ENCODE measurements at regions not wholly inside any gene's neighbourhood (a gene's known extent, or its start where the extent isn't known, plus 50 kb on each side); places are given as distances from the start of the nearest gene placed in this dataset.

- ATAC-seq (ENCODE audit: low read depth) = no peak
- H3K4me3 Mint-ChIP-seq = no peak overlapping the region
- H3K27ac Mint-ChIP-seq = no peak overlapping the region
- no peaks in the 10 kb centered on the region for H3K4me1 Mint-ChIP-seq
- intact Hi-C loops (cut with micrococcal nuclease) = loop anchor here (1.0 kb wide), 1 partner anchor 400 kb away; no protein-coding TSS in a partner anchor
- no peak for DNase-seq
- H3K27me3 Mint-ChIP-seq = no peaks in the 10 kb centered on the region
- H3K9me3 Mint-ChIP-seq = no peaks in the 10 kb centered on the region
- H3K36me3 Mint-ChIP-seq (ENCODE audit: low read depth) = no peaks in the 10 kb centered on the region
- ChIA-PET CTCF (interaction anchor here (1.1 to 1.9 kb wide), 3 partner anchors 11 to 399 kb away, joined by 3 to 7 read pairs (median 4); no protein-coding TSS in a partner anchor), POLR2A (no interaction called here)
- TF ChIP-seq, protein P1, sequence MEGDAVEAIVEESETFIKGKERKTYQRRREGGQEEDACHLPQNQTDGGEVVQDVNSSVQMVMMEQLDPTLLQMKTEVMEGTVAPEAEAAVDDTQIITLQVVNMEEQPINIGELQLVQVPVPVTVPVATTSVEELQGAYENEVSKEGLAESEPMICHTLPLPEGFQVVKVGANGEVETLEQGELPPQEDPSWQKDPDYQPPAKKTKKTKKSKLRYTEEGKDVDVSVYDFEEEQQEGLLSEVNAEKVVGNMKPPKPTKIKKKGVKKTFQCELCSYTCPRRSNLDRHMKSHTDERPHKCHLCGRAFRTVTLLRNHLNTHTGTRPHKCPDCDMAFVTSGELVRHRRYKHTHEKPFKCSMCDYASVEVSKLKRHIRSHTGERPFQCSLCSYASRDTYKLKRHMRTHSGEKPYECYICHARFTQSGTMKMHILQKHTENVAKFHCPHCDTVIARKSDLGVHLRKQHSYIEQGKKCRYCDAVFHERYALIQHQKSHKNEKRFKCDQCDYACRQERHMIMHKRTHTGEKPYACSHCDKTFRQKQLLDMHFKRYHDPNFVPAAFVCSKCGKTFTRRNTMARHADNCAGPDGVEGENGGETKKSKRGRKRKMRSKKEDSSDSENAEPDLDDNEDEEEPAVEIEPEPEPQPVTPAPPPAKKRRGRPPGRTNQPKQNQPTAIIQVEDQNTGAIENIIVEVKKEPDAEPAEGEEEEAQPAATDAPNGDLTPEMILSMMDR (IDR thresholded peaks at IDR 0.05) = no peak
Measured at GRCh38 chr9:17063535-17064135, 71.2 kb upstream of the CNTLN start.

DNA sequence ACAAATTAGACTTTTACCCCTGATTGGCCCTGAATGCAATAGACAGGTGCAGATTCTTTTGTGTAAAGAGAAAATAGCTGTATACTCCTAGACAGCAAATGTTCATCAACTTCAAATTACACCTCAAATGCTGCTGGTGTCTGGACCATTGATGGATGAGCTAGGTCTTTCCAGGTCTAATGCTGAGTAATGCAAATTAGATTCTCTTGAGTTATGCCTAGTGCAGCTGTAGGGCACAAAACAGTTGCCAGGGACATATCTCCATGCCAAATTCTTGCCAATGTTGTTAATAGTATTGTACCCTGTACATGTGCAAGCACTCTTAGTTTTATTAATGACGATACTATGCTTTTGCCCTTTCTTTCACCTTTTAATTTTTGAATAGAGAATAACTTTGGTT lies 72.3 kb upstream of the CNTLN start:
- ChIA-PET POLR2A (no interaction called here), CTCF (interaction anchor here (1.1 to 1.9 kb wide), 3 partner anchors 12 to 401 kb away, joined by 4 to 7 read pairs (median 5); no protein-coding TSS in a partner anchor)
- DNase-seq (no peak), ATAC-seq (ENCODE audit: low read depth) (no peak)
- no peak overlapping the region for H3K27ac Mint-ChIP-seq
- no peaks in the 10 kb centered on the region for H3K4me1 Mint-ChIP-seq
- no peaks in the 10 kb centered on the region for H3K27me3 Mint-ChIP-seq
- no peaks in the 10 kb centered on the region for H3K36me3 Mint-ChIP-seq (ENCODE audit: low read depth)
- no peaks in the 10 kb centered on the region for H3K9me3 Mint-ChIP-seq
- TF ChIP-seq, protein P1 (IDR thresholded peaks at IDR 0.05) = no peak
- intact Hi-C loops (cut with micrococcal nuclease) = no loop called here
- no peak overlapping the region for H3K4me3 Mint-ChIP-seq

GRCh38 chr9:17060450-17060849 lies 74.4 kb upstream of the CNTLN start:
- Mint-ChIP-seq H3K27ac (no peak overlapping the region), H3K27me3 (no peaks in the 10 kb centered on the region), H3K4me3 (no peak overlapping the region), H3K4me1 (no peaks in the 10 kb centered on the region), H3K9me3 (no peaks in the 10 kb centered on the region), H3K36me3 (ENCODE audit: low read depth) (no peaks in the 10 kb centered on the region)
- ChIA-PET POLR2A (no interaction called here), CTCF (no interaction called here)
- DNase-seq = no peak
- intact Hi-C loops (cut with micrococcal nuclease) = no loop called here
- TF ChIP-seq, protein P1 (IDR thresholded peaks at IDR 0.05) = no peak
- ATAC-seq (ENCODE audit: low read depth) = no peak

DNA sequence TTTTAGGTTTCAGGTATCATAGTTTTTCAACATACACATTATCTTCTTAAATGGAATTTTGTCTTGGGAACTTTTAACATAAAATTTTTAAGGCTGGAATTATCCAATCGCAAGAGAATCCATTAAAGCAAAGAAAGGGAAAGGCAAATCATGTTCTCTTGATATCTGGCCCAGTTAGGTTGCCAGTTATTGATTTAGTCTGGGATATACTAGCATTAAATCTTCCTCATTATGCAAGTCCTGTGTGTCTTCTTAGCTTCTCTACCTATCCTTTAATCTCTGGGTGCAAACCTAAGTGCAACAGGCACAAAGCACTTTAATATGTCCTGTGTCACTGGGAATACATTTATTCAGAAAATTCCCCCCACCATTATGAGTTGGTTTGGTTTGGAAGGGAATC lies 75.4 kb upstream of the CNTLN start:
- Mint-ChIP-seq H3K27me3 (no peaks in the 10 kb centered on the region), H3K4me1 (no peaks in the 10 kb centered on the region), H3K27ac (no peak overlapping the region), H3K36me3 (ENCODE audit: low read depth) (no peaks in the 10 kb centered on the region), H3K9me3 (peaks cover 2% of the 10 kb centered on the region), H3K4me3 (no peak overlapping the region)
- TF ChIP-seq, protein P1 (IDR thresholded peaks at IDR 0.05) = no peak
- ATAC-seq (ENCODE audit: low read depth) = no peak
- no peak for DNase-seq
- POLR2A ChIA-PET = no interaction called here
- intact Hi-C loops (cut with micrococcal nuclease) = no loop called here
- CTCF ChIA-PET = no interaction called here

- no peaks in the 10 kb centered on the region for H3K36me3 Mint-ChIP-seq (ENCODE audit: low read depth)
- intact Hi-C loops (cut with micrococcal nuclease) = no loop called here
- ChIA-PET CTCF (no interaction called here), POLR2A (no interaction called here)
- H3K9me3 Mint-ChIP-seq = peaks cover 2% of the 10 kb centered on the region
- TF ChIP-seq, protein P1 (IDR thresholded peaks at IDR 0.05) = no peak
- H3K27ac Mint-ChIP-seq = no peak overlapping the region
- ATAC-seq (ENCODE audit: low read depth) (no peak), DNase-seq (no peak)
- H3K4me1 Mint-ChIP-seq = no peaks in the 10 kb centered on the region
- H3K27me3 Mint-ChIP-seq = no peaks in the 10 kb centered on the region
- no peak overlapping the region for H3K4me3 Mint-ChIP-seq
Measured at GRCh38 chr9:17057729-17058128, 77.1 kb upstream of the CNTLN start.

All from activated B cell treated with CpG ODN at 0.5 μM for 24 hours (primary cell).